VCaP (cell line): ENCODE measurements at regions not wholly inside any gene's neighbourhood (a gene's known extent, or its start where the extent isn't known, plus 50 kb on each side); places are given as distances from the start of the nearest gene placed in this dataset.

ENCODE experiments used
- H3K27ac ChIP-seq: fragments of 450-650 bp; 2 replicates; pipeline ENCODE4 v1.5.1; 2017
- TF ChIP-seq, protein P1 (sequence below): fragments of 450-650 bp; conservative IDR thresholded peaks from 2 replicates; pipeline ENCODE4 v1.5.1; 2017; ENCODE audit warnings: mild to moderate bottlenecking, moderate library complexity

DNA sequence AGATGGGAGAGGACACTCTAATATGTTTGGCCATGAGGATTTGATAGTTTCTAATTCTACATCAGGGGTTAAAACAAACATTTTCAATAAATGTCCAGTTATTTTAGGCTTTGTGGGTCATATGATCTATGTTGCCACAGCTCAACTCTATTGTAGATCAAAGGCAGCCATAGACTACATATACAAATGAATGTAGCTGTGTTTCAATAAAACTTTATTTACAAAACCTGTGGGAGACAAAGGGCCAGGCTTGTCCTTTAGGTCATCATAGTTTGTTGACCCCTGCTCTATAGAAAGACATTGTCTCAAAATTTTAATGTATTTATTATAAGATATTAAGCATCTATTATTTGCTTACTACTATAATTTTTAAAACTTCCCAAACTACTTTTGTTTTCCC, 325.4 kb upstream of the MEF2C start:
- no peak overlapping the region for H3K27ac ChIP-seq
- TF ChIP-seq, protein P1, sequence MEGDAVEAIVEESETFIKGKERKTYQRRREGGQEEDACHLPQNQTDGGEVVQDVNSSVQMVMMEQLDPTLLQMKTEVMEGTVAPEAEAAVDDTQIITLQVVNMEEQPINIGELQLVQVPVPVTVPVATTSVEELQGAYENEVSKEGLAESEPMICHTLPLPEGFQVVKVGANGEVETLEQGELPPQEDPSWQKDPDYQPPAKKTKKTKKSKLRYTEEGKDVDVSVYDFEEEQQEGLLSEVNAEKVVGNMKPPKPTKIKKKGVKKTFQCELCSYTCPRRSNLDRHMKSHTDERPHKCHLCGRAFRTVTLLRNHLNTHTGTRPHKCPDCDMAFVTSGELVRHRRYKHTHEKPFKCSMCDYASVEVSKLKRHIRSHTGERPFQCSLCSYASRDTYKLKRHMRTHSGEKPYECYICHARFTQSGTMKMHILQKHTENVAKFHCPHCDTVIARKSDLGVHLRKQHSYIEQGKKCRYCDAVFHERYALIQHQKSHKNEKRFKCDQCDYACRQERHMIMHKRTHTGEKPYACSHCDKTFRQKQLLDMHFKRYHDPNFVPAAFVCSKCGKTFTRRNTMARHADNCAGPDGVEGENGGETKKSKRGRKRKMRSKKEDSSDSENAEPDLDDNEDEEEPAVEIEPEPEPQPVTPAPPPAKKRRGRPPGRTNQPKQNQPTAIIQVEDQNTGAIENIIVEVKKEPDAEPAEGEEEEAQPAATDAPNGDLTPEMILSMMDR, result no peak

DNA sequence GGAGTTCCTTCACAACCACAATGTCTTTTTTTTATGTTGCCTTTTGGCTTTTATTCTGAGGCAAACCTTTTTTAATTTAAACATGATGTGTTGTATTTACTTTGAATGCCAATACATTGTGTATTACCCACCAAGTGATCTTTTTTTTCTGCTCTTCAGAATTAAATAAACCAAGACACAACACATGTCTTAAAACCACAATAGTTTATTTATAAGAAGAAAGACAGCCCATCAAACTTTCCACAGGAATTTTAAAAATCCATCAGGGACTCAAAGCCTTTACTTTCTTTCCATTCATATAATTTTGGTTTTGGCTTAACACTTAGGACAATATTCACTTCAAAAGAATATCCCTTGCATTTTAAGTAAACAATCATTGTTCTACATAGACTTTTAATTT, 321.8 kb upstream of the MEF2C start:
- no peak overlapping the region for H3K27ac ChIP-seq
- TF ChIP-seq, protein P1, result no peak

DNA sequence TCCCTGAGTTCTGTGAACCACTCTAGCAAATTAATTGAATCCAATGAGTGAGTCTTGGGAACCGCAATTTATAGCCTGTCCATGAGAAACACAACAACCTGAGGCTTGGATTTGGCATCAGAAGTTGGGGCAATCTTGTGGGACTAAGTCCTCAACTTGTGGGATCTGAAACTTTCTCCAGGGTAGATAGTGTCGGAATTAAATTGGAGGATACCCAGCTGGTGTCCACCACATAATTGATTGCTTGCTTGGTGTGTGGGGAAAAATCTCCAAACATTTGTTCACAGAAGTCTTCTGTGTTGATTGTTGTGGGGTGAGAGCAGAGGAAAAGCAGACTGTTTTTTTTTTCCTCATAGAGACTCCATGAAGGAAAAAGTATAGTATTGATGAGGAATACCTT, 320.6 kb upstream of the MEF2C start:
- TF ChIP-seq, protein P1, result no peak
- H3K27ac ChIP-seq, result no peak overlapping the region

DNA sequence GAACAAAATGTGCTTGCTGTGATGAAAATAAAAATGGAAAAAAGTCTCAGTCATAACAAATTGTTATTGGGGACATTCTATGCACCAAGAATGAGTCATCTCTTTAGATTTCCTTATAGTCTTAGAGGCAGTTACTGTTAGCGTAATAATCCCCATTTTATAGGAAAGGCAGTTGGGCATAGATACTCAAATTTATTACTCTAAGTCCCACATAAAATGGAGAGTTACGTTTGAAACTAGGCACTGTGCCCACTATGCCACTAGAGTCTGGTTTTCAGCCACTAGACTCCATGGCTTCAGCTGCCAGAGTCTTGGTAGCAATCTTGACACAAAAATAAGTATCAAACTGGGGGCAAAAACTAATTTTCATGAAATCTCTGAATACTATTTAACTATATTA, 317.9 kb upstream of the MEF2C start:
- no peak overlapping the region for H3K27ac ChIP-seq
- TF ChIP-seq, protein P1, result no peak

DNA sequence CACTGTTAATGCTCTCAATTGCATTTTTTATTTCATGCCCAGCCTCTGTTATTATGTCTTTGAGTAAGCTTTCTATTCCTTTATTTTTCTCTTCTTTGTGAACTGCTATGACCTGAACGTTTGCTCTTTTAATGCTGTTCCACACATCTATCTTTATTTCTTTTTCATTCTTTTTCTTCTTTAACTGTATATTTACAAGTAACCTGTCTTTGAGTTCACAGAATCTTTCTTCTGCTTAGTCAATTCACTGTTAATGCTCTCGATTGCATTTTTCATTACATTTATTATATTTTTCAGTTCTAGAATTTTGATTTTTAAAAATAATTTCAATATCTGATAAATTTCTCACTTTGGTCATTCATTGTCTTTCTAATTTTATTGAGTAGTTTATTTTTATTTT, 316.3 kb upstream of the MEF2C start:
- TF ChIP-seq, protein P1, result no peak
- H3K27ac ChIP-seq, result no peak overlapping the region

DNA sequence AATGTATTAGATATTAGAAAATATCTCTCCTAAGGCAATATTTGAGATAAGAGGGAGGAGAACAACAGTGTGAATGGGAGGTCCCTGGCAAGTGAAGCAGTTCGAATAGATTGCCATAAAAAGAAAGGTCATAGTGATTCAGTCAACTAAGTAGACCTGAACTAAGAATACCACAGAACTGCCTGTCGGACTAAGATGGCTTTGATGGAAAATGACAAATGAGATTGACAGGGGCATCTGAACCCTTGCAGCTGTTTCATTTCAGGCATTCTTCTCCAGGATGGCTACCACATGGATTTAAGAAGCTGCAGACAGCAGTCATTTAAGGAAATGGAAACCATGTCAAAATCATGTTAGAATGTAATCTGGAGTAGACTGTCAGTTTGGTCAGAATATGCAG, 308.4 kb upstream of the MEF2C start:
- TF ChIP-seq, protein P1, result no peak
- H3K27ac ChIP-seq, result no peak overlapping the region

DNA sequence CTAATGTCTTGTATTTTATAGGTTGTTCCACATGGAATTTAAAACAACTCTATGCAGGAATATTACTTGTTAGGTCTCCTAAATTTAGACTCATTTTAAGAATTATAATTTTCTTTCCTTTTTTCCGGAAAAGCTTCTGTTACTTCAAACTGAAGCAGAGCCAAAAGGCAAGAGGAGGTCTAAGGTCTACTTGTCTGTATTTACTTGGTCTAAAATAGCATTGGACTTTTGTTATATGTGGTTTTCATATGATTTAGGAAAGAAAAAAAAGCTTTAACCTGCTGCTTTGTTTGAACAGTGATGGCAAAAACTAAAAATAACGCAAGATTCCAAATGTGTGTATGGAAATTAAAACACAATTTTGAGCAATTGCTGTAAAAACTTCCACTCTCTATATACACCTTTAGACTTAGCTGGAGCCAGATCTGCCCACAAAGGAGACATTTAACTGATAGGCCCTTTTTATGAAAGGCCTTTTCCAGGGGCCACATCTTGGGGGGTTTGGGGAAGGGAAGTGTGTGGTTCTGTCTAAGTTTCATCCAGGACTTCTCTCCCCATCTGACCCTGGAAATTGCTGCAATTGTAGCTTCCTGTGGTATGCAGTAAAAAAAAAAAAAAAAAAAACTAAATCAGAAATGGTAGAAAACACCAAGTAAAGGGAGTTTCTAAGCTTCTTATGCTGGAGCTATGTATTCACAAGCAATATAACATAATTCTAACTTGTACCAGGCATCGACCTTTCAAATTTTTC, 307.7 kb upstream of the MEF2C start:
- H3K27ac ChIP-seq, result no peak overlapping the region
- TF ChIP-seq, protein P1, result no peak
